Erythroblast (primary cell): ENCODE measurements at regions not wholly inside any gene's neighbourhood (a gene's known extent, or its start where the extent isn't known, plus 50 kb on each side); places are given as distances from the start of the nearest gene placed in this dataset.

Source experiments
- GATA1 ChIP-seq: IDR thresholded peaks from 2 replicates; pipeline ENCODE4 v1.6.1; 2011; ENCODE audit warnings: low read depth, mild to moderate bottlenecking, control low read depth, low read length, moderate library complexity
- POLR2A ChIP-seq: IDR thresholded peaks from 2 replicates; pipeline ENCODE4 v1.6.1; 2011; ENCODE audit warnings: mild to moderate bottlenecking, low read length

- TF ChIP-seq POLR2A (no peak), GATA1 (no peak)
These were observed 313.4 kb downstream of the CDH26 start for GRCh38 chr20:60271597-60271996.
